Spleen (tissue), 7 donors: ENCODE measurements at regions not wholly inside any gene's neighbourhood (a gene's known extent, or its start where the extent isn't known, plus 50 kb on each side); places are given as distances from the start of the nearest gene placed in this dataset.

Experiments used
- POLR2A ChIP-seq, 3 donors: fragments of 450-650 bp; IDR thresholded peaks; one replicate each; pipeline ENCODE4 v1.5.1; 2017; ENCODE audit warnings: antibody characterized with exemption in 3 of 3, mild to moderate bottlenecking in 1 of 3
- POLR2AphosphoS5 ChIP-seq, 3 donors: sonication (generic); formaldehyde crosslinking; IDR thresholded peaks; one replicate each; pipeline ENCODE4 v1.5.1; 2017; ENCODE audit warnings: antibody characterized with exemption in 3 of 3
- TF ChIP-seq, protein P1 (sequence below), 11 experiments: fragments of 200-600 bp in 7 of 11; fragments of 450-650 bp in 4 of 11; sonication (generic) in 4 of 11; IDR thresholded peaks in 8 of 11; conservative IDR thresholded peaks in 3 of 11; 1 replicate in 7 of 11; 2 replicates in 4 of 11; pipeline versions ENCODE4 v1.4.0 to v1.8.0; 2016 to 2021; ENCODE audit warnings: antibody characterized with exemption in 11 of 11, inconsistent platforms in 4 of 11, mild to moderate bottlenecking in 1 of 11
- donor health status: DM: no; HTN: no; CAD: no; lungs with moderate emphysema.
- donor health status: DM: no; HTN: no; CAD: no.
- donor health status: DM: no; HTN: no; CAD: no.

GRCh38 chr16:63301349-63301748 is 1265.1 kb upstream of the CDH8 start:
- TF ChIP-seq, protein P1, sequence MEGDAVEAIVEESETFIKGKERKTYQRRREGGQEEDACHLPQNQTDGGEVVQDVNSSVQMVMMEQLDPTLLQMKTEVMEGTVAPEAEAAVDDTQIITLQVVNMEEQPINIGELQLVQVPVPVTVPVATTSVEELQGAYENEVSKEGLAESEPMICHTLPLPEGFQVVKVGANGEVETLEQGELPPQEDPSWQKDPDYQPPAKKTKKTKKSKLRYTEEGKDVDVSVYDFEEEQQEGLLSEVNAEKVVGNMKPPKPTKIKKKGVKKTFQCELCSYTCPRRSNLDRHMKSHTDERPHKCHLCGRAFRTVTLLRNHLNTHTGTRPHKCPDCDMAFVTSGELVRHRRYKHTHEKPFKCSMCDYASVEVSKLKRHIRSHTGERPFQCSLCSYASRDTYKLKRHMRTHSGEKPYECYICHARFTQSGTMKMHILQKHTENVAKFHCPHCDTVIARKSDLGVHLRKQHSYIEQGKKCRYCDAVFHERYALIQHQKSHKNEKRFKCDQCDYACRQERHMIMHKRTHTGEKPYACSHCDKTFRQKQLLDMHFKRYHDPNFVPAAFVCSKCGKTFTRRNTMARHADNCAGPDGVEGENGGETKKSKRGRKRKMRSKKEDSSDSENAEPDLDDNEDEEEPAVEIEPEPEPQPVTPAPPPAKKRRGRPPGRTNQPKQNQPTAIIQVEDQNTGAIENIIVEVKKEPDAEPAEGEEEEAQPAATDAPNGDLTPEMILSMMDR (IDR thresholded peaks at IDR 0.05 in 8 of 11, conservative IDR thresholded peaks at IDR 0.05 in 3 of 11) = no peak
- TF ChIP-seq POLR2A (IDR thresholded peaks at IDR 0.05) (no peak), POLR2AphosphoS5 (IDR thresholded peaks at IDR 0.05) (no peak)
